ENCODE measurements at regions not wholly inside any gene's neighbourhood (a gene's known extent, or its start where the extent isn't known, plus 50 kb on each side); places are given as distances from the start of the nearest gene placed in this dataset.
"Not testable (repeated sequence)": the region's sequence is repeated elsewhere in the genome, so short reads cannot be mapped to it uniquely, and the experiment has no call there.

DNA sequence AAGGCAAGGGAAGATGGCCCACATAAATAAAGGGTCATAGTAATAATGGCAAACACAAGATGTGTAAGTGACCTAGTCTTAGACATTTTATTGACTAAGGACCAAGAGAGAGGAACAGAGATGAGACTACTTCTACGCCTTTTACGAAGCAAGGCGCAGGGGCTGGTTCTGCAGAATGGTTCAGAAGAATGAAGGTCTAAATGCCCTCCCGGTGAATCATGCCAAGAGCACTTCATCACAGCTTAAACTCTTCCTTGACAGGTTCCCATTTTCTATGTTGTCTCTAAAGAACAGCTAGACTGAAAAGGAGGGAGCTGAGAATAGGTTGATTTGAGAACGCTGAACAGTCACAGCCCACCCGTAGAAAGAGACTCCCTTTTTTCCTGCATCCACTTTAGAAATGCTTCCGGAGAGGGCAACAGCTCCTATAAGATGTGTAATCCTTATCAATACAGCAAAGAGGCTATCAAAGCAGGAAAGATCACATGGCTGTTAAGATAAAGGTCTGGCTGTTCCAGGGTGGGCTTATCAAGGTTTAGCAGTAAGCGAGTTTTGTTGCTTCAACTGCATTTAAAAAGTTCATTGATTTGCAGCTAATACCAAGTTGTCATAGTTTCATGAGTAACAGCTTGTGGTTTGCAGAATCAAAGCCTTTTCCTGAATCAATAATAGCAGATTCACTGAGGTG, 93.4 kb upstream of the AUTS2 start:
- DNase-seq (ENCODE audit: low read depth): no peak

- DNase-seq (ENCODE audit: low read depth): no peak
These were observed 89.5 kb upstream of the AUTS2 start for GRCh38 chr7:69508736-69509135.

DNA sequence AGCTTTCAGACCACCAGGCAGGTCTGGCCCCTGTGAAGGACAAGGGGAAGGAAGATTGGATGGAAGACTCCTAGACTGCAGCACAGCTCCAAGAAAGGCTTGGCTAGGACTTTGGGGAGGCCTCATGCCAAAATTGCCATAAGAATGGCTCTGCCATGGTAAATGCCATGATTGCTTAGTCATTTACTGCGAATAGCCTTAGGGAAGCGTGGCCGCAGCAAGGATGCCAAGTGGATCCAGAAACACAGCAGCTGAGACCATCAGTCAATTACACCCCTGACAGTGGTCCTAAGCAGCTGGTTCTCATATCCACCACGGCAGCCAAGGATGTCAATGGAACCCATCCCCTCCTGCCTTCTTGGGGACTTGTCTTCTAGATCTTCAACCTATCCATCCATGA, 88.2 kb upstream of the AUTS2 start:
- DNase-seq (ENCODE audit: low read depth): no peak

GRCh38 chr7:69515495-69516212, 82.6 kb upstream of the AUTS2 start:
- no peak for DNase-seq (ENCODE audit: low read depth)

DNA sequence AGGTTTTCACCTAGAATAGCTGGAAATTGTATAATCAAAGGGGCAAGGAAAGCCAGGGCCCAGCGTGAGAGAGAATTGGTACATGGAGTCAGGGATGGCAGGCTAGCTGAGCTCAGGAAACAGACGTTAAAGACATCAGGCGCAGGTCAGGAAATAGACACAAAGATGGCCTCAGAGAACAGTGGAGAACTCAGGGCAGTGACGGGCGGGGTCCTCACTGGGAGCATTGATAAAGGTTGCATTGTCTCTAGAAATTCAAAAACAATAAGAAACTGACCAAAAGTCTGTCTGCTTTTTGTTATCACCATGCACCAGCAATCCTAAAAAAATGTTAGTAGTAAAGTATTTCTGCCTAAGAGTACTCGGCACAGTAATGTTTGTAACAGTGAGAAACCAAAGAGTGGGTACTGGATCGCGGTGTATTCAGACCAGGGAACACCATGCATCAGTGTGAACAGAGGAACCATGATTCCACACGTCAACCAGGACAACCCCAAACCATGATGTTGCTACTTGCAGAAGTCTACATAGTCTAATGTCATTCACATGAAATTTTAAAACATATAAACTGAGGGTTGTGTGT, 81.9 kb upstream of the AUTS2 start:
- no peak for DNase-seq (ENCODE audit: low read depth)

DNA sequence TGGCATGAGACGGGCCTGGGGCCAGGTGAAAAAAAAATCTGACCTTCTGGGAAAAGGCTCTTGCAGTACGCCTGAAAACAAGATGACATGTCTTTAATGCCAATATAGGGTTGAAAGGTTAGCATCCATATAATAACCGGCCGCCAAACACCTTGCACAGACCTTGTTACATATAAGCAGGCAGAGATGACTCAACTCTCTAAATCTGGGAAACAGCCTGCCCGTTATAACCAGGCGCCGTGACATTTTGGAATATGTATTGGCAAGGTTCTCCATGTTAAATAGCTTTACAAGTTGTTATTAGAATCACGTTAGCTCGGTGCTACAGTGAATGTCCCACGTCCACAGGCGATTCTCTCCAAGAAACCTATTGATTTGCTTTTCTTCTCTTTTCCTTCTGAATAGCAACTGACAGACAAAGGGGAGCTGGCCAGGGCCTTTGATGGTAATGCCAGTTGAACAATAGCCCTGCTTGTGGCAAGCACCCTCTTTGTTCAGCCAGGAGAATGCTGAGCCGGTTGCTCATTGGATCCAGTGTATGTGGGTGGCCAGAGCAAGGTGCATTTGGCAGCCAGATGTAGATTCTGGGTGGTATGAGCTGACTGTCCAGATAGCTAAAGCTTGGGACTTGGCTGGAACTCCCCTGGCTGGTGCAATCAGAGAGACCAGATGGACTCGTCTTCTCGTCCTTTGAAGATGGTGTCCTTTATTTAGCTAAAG, 80.1 kb upstream of the AUTS2 start:
- no peak for DNase-seq (ENCODE audit: low read depth)

- no peak for DNase-seq (ENCODE audit: low read depth)
These were observed 79.6 kb upstream of the AUTS2 start for GRCh38 chr7:69518705-69519077.

DNA sequence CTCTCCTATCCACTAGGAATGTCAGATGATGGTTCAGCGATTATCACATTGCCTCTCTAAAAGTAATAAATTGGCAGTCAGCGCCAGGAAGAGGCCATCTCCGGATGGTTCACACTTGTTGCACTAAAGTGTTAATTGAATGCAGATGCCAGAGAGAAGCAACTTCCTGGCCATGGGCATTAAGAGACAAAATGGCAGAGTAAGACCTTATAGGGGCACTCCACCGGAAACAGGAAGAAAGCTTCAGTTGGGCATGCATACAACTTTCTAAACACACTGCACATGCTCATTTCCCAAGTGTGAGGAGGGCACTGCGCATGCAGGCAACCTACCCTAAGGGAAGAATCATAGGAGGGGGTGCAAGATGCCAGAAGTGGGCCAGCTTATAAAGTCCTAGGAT, 71.7 kb upstream of the AUTS2 start:
- DNase-seq (ENCODE audit: low read depth): no peak

- no peak for DNase-seq (ENCODE audit: low read depth)
These were observed 70.6 kb upstream of the AUTS2 start for GRCh38 chr7:69527706-69528105.

GRCh38 chr7:69531050-69531449, 67.2 kb upstream of the AUTS2 start:
- DNase-seq (ENCODE audit: low read depth): no peak

GRCh38 chr7:69534461-69535041, 63.7 kb upstream of the AUTS2 start:
- no peak for DNase-seq (ENCODE audit: low read depth)

- DNase-seq (ENCODE audit: low read depth): no peak
These were observed 60.6 kb upstream of the AUTS2 start for GRCh38 chr7:69537691-69538090.

DNA sequence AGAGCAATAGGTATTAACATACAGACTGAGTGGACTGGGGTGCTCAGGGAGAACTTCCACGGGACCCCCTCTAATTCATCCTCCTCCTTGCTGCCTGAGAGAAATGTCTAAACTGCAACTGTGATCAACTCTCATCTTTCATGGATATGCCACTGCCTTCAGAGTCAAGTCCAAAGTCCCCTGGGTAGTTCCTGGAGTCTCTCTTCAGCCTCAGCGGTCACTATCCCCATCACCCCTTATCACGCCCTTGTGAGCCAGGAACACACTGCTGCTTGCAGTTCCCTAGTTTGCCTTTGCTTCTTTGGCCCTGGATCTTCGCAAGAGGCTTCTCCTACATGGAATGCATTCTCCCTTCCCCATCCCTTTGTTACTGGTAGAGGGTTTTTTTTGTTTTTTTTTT, 58.7 kb upstream of the AUTS2 start:
- DNase-seq (ENCODE audit: low read depth): no peak

DNA sequence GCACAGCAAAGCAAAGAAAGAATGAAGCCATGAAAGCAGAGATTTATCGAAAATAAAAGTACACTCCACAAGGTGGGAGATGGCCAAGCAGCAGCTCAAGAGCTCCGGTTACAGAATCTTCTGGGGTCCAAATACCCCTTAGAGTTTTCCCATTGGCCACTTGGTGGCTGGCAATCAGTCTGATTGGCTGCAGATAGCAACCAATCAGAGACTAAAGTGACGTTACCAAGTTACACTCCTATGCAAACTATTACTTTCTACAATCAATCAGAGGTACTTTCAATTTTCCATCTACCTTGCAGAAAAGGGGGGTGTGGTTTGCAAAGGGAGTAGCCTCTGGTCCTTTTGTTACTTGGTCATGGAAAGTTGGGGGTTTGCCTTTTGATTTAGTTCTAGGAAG, 58.0 kb upstream of the AUTS2 start:
- DNase-seq (ENCODE audit: low read depth): no peak

DNA sequence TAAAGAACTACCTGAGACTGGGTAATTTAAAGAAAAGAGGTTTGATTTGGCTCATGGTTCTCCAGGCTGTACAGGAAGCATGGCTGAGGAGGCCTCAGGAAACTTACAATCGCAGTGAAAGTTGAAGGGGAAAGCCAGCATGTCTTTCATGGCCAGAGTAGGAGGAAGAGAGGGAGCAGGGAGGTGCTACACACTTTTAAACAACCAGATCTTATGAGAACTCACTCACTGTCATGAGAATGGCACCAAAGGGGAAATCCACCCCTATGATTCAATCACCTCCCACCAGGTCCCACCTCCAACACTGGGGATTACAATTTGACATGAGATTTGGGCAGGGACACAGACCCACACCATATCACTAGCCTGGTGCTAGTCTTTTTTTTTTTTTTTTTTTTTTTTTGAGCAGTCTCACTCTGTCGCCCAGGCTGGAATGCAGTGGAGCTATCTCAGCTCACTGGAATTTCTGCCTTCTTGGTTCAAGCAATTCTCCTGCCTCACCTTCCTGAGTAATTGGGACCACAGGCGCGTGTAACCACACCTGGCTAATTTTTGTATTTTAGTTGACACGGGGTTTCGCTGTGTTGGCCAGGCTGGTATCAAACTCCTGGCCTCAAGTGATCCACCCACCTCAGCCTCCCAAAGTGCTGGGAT, 56.4 kb upstream of the AUTS2 start:
- DNase-seq (ENCODE audit: low read depth): not testable (repeated sequence)

DNA sequence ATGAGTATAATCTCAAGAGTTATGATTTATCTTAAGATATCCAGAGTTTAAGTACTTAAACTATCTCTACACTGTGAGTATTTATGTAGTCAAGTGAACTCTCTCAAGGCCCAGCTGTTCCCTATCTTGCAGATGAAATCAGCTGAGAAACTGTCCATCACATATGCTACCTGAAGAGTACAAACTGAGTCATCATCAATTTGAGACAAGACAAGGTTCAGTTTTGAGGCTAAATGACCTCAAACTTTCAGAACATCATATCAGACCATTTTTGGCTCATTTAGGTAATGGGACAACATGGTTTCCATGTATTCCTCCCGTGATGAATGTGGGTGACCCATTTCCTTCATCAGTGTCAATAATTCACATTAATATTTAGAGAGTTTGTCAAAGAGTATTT, 53.1 kb upstream of the AUTS2 start:
- no peak for DNase-seq (ENCODE audit: low read depth)
